Stimulated activated CD4-positive, alpha-beta T cell treated with anti-CD3 and anti-CD28 coated beads, Interleukin-12 subunit alpha, Interleukin-12 subunit beta, amount 100 ng/mL, for 24 hours (primary cell): ENCODE measurements at regions not wholly inside any gene's neighbourhood (a gene's known extent, or its start where the extent isn't known, plus 50 kb on each side); places are given as distances from the start of the nearest gene placed in this dataset.
"Not testable (repeated sequence)": the region's sequence is repeated elsewhere in the genome, so short reads cannot be mapped to it uniquely, and the experiment has no call there.

Experiments
- DNase-seq, 2 experiments: peaks; one replicate each; pipeline ENCODE4 v3.0.0-alpha.2; 2020; ENCODE audit warnings: low read depth in 2 of 2

DNA sequence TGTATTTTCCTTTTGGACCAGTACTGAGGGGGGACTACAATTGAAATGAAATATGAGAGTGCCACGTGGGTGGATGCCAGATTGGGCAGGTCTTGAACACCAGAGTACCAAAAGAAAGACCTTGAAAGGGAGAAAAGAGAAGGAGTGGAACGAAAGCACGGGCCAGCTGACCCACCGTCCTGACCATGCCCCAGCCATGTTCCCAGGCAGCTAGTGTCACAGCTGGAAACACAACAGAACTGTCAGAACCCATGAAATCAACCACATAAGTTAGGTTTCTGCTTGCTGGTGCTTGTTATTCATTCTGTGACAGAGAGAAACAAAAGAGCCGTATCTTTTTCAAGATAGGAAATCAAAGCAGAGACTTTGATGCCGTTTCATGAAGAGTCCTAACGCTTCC, 268.8 kb downstream of the MEX3B start:
- DNase-seq: no peak

- DNase-seq: not testable (repeated sequence)
Observed at GRCh38 chr15:81775779-81776178, 270.0 kb downstream of the MEX3B start.

- no peak for DNase-seq
Observed at GRCh38 chr15:81774309-81774708, 271.5 kb downstream of the MEX3B start.

DNA sequence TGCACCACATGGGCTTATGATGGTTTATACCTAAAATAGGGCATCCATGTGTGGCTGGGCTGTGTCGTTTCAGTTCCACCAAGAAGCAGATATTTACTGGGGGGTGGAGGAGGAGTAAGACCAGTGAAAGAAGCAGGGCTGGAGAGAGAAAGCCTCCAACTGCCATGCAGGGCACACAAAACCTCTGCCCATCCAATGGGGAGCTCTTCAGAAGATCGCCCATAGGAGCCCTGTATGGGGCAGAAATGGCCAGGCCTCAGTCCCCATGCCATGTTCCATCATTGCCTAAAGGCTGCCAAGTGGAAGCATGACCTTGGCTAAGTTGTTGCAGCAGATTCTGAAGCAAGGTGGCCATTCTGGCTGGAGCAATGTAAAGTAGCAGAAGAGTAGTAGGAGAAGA, 277.0 kb downstream of the MEX3B start:
- DNase-seq: no peak

DNA sequence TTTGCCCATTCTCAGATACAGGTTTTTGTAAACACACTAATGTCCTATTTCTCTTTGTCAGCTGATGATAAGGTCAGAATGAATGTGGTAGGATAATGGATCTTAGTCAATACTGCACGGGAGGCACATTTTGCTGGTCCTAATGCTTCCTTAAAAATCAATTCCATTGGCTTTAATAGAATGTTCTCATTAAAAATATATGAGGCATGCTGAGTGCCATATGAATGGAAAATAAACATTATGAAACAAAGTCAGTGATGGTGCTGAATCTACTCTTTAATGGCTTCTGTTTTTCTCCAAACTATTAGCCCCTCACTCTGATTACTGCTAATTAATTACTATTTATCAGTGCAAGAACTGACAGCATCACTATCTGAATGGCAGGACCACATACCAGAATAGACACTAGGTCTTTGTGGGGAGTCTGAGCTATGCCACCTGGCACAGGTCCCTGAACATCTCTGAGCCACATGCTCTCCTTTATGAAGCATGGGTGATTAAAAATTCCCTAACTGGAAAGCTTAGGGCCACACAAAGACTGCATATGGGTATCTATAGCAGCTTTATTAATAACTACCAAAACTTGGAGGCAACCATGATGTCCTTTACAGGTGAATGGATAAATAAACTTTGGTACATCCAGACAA, 278.9 kb downstream of the MEX3B start:
- no peak for DNase-seq

- DNase-seq: no peak
Observed at GRCh38 chr15:81765816-81766215, 280.0 kb downstream of the MEX3B start.

GRCh38 chr15:81763304-81763703, 282.5 kb downstream of the MEX3B start:
- DNase-seq: no peak

DNA sequence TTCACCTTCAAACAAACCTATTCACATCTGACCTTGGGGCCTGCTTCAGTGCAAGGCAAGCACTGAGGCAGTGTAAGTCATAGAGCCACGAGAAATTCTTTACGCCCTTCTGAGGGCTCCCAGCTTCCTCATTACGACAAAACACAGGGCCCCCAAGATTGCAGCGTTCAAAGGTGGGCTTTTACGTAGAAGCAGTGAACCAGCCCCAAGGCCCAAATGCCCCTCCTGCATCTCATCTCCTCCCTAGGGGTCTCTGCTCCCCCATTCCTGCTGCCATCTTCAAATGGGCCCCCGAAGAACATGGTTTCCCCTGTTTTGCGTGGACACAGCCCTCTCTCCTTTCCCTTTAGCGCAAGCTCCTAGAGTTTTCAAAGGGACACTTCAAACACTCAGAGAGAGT, 285.1 kb downstream of the MEX3B start:
- no peak for DNase-seq

DNA sequence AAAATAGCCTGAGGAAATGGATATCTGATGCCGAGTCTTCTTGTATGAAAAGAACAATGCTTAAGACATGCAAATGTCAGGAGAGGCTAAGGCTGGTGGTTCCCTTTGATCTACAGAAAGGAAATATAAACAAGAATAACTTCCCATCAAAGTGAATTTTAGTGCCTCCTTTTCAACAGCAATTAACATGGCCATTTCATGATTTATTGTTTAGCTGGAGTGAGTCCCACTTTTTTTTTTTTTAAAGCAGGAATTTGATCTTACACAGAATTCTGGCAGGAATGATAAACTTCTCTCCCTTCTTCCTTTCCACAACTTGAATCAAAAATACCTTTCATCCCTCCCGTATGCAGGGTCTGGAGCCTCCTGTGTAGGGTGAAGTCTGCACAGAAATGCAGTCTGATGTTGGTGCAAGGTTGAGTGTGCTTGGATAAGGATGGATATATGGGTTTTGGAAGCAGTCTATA, 287.0 kb downstream of the MEX3B start:
- no peak for DNase-seq

- no peak for DNase-seq
Observed at GRCh38 chr15:81755626-81756025, 290.2 kb downstream of the MEX3B start.

- DNase-seq: no peak
Observed at GRCh38 chr15:81754078-81754477, 291.7 kb downstream of the MEX3B start.

- DNase-seq: no peak
Observed at GRCh38 chr15:81752974-81753373, 292.8 kb downstream of the MEX3B start.

DNA sequence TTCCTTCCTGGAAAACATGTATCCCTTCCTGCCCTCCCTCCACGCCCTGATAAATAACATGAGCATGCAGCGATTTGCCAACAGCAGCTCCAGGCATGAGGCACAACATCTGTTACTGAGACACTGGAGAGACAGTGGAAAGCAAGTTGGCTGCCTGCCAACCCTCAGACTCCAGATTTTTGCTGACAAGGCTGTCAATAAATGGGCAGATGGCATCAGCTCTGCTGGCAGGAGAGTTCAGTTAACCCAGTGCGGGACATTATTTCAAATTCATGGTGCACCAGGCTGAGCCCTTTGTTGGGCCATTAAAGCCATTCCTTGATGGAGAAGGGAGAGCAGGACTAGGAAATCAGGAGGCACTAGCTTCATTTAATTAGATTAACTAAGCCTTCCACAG, 293.3 kb downstream of the MEX3B start:
- no peak for DNase-seq

DNA sequence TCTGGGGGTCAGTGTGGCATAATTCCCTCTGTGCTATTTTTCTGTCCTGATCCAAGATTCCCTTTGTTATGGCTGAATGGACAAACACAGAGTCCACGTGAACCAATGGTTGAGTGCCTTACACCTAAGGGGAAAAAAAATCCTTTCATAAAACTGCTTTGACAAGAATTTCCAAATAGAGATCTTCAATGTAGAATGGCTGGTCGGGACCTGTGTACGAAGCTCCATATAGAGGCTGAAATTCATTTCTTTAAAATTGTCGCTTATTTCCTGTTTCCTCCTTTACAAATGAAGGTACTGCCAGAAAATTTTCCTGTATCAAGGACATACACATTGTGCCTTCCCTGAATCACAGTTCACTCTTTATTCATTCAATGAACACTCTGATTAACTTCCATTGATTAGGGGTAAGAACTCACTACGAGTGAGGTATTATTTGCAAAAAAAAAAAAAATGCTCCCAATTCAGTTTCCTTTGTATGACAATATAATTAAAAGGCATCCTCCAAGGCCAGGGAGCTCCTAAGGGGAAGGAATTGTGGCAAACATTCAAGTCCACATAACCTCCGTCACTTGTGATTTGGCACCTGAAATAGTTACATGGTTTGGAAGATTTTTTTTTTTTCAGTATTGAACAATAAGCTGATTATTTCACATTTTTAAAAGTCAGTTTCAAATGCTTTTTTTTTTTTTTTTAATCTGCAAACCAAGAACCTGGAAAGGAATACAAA, 293.8 kb downstream of the MEX3B start:
- no peak for DNase-seq

DNA sequence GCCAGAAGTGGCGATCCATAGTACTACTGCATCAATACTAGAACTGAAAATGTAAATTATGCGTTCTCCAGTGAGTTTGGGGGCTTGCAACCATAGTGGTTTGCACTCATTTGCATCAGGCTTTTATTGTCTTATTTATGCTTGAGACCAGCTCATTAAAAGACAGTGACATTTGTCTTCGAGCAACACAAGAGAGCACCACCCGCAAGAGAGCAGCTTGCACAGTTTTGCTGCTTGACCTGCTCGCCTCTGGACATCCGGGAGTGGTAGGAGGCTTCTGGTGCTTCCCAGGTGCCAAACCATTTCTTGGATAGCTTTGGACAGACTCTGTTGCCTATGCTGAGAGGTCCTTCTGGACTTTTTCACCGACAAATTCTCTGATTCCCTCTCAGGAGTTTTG, 294.6 kb downstream of the MEX3B start:
- DNase-seq: no peak

DNA sequence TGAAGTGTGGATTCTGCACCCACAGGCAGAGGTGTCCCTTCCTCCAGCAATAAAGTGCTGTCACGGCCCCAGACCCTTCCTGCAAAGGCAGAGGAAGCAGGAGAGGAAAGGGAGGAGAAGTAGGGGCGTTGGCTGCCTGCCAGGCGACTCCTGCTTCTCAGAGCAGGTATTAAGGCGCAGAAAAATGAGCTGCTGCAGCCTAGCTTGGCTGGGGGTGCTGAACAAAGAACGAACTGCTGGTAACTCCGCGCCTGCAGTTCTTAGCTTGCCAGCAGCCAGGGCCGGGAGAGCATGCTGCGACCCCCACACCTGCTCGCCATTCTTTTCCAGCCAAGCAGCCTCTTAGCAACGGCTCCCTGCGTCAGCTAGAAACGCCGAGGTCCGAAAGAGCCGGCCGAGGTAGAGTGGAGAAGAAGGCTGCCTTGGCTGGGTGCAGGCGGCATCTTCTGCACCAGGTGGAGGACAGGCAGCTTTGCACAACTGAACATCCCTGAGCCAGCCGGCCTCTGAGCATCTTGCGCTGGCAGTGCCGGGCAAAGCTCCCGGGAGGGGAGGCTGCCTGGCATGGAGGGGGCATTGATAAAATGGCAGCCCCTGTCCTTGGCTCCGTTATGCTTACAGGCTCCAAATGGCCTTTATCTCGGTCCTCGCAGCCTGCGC, 296.0 kb downstream of the MEX3B start:
- DNase-seq: no peak

DNA sequence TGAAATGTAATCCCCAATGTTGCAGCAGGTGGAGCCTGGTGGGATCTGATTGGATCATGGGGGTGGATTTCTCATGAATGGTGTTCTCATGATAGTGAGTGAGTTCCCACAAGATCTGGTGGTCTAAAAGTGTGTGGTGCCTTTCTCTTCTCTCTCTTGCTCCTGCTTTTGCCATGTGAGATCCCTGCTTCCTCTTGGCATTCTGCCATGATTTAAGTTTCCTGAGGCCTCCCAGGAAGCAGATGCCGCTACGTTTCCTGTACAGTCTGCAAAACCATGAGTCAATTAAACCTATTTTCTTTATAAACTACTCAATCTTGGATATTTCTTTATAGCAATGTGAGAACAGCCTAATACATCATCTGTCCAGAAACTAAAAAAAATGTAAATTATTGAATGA, 298.3 kb downstream of the MEX3B start:
- no peak for DNase-seq

DNA sequence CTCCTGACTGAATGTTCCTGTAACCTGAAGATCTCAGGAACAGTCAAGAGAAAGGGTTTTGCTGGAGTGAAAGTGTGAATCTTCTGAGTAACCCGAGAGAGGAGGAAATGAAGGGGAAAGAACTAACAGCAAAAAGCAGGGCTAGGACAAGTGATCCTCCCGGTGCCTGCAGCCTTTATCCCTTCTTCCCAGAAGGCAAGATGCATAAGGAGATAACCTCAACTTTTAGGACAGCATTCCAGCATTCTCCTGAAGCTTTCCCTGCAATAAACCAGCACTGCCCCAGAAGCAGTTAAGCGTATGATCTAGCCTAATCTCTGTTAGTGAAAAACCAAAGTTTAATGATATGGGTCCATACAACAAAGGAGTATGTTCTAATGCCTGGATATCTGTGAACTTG, 298.8 kb downstream of the MEX3B start:
- no peak for DNase-seq

DNA sequence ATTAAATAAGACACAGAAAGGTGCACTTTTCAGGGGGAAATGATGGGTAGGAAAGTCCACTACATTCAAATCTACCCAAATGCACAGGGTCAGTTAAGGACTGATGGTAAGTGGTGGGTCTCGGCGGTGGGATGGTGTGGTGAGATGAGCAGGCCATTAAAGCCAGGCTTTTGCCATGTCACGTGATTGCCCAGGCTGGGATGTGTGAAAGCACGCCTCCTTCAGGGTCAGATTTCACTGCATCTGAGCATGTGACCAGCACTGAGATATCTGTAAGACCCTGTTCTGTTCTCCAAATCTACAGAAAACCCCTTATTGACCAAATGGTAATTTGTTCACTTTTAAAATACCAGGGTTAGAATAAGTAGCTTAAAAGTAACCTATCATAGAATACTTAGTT, 301.5 kb downstream of the MEX3B start:
- no peak for DNase-seq

DNA sequence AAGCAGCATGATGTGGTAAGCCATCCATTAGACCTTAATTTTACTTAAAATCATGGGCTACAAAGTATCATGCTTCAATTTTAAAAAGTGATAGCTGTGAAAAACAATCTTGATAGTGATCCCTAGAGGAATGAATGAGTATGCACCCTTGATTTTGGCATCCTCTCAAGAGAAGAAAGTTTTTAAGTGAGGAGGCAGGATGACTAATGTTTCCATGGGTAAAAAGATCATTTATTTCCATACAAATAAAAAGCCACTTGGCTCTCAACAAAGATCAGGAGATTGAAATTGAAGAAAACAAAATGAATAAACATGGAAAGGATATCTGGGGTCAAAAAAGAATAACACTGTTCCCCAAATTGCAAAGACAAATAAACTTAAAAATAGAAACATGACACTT, 305.4 kb downstream of the MEX3B start:
- DNase-seq: no peak

GRCh38 chr15:81729340-81729739, 316.5 kb downstream of the MEX3B start:
- no peak for DNase-seq

DNA sequence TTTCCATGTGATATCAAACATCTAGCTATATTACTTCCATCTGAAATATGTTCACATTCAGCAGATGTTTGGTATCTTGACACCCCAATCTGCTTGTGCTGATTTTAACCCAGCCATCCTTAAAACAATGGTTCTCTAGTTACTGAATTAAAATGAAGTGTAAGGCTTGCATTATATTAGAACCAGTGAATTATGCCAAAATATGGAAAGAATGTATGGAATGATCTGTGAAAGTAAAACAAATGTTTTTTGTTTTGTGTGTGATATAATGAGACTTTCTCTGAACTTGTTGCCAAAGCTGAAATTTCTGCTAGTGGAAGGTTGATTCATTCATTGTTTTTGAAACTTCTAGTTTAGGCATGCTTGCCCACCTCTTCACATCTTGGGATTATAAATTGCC, 317.1 kb downstream of the MEX3B start:
- no peak for DNase-seq

DNA sequence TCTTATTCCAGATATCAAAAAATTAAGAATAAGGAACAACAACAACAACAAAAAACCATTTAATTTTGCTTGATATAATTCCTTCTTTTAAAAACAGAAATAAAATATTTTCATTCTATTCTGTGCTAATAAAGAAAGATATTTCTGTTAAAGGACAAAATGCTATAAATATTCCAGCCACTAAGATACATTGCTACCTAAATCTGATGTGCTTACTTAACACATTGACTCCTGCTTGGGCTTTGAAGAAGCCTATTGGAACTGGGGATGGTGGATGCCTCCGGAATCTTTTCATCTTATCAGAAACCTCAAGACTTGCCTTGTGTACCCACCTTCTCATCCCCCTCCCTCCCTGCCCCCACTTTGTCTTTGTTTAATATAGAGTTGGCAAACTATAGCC, 320.2 kb downstream of the MEX3B start:
- DNase-seq: no peak
